MM.1S (cell line): ENCODE measurements at regions not wholly inside any gene's neighbourhood (a gene's known extent, or its start where the extent isn't known, plus 50 kb on each side); places are given as distances from the start of the nearest gene placed in this dataset.

Experiments used
- DNase-seq: peaks from one replicate; pipeline ENCODE4 v3.0.0-alpha.2; 2015
- H2AFZ ChIP-seq: fragments of 300-600 bp; sonication (generic); 2 replicates; pipeline ENCODE4 v1.6.0; 2016; ENCODE audit warnings: antibody characterized with exemption, low read length
- H3F3A ChIP-seq: fragments of 300-600 bp; sonication (generic); 2 replicates; pipeline ENCODE4 v1.6.1; 2016; ENCODE audit warnings: mild to moderate bottlenecking, antibody characterized with exemption, low read length, moderate library complexity, mixed read lengths; ENCODE audit not compliant: insufficient read depth
- H3K27ac ChIP-seq: fragments of 300-600 bp; sonication (generic); 2 replicates; pipeline ENCODE4 v1.5.1; 2016; ENCODE audit warnings: mild to moderate bottlenecking, low read length
- H3K27me3 ChIP-seq: fragments of 300-600 bp; sonication (generic); replicated peaks from 2 replicates; pipeline ENCODE4 v1.6.0; 2016; ENCODE audit warnings: low read length; ENCODE audit not compliant: insufficient read depth
- H3K36me3 ChIP-seq: fragments of 300-600 bp; sonication (generic); replicated peaks from 2 replicates; pipeline ENCODE4 v1.6.1; 2016; ENCODE audit warnings: mild to moderate bottlenecking, low read length, mixed read lengths; ENCODE audit not compliant: insufficient read depth
- H3K4me1 ChIP-seq: fragments of 300-600 bp; sonication (generic); 2 replicates; pipeline ENCODE4 v1.6.1; 2016; ENCODE audit warnings: low read length, mixed read lengths
- H3K4me2 ChIP-seq: fragments of 300-600 bp; sonication (generic); 2 replicates; pipeline ENCODE4 v1.6.0; 2016; ENCODE audit warnings: low read depth, low read length
- H3K4me3 ChIP-seq: fragments of 300-600 bp; sonication (generic); 2 replicates; pipeline ENCODE4 v1.5.1; 2016; ENCODE audit warnings: low read length, mixed read lengths
- H3K79me2 ChIP-seq: fragments of 300-600 bp; sonication (generic); 2 replicates; pipeline ENCODE4 v1.6.1; 2016; ENCODE audit warnings: mixed run types, low read length, mixed read lengths
- H3K9ac ChIP-seq: fragments of 300-600 bp; sonication (generic); 2 replicates; pipeline ENCODE4 v1.6.1; 2016; ENCODE audit warnings: low read length, mixed read lengths
- H3K9me2 ChIP-seq: fragments of 300-600 bp; sonication (generic); replicated peaks from 2 replicates; pipeline ENCODE4 v1.6.1; 2016; ENCODE audit warnings: mild to moderate bottlenecking, low read length, mixed read lengths; ENCODE audit not compliant: insufficient read depth
- H3K9me3 ChIP-seq: fragments of 300-600 bp; sonication (generic); replicated peaks from 2 replicates; pipeline ENCODE4 v1.6.1; 2016; ENCODE audit warnings: mild to moderate bottlenecking, low read length, mixed read lengths; ENCODE audit not compliant: insufficient read depth
- H4K20me1 ChIP-seq: fragments of 300-600 bp; sonication (generic); 2 replicates; pipeline ENCODE4 v1.6.1; 2016; ENCODE audit warnings: mild to moderate bottlenecking, low read length, moderate library complexity, mixed read lengths; ENCODE audit not compliant: insufficient read depth
- CTCF ChIP-seq: fragments of 300-600 bp; sonication (generic); IDR thresholded peaks from 2 replicates; pipeline ENCODE4 v1.5.1; 2016; ENCODE audit warnings: antibody characterized with exemption, low read length, mixed read lengths
- EZH2 ChIP-seq: fragments of 300-600 bp; sonication (generic); optimal IDR thresholded peaks from 2 replicates; pipeline ENCODE3; 2017; ENCODE audit warnings: low read depth, mild to moderate bottlenecking, antibody characterized with exemption, low read length, mixed read lengths
- EZH2phosphoT487 ChIP-seq: fragments of 300-600 bp; sonication (generic); IDR thresholded peaks from 2 replicates; pipeline ENCODE4 v1.6.1; 2018; ENCODE audit warnings: antibody characterized with exemption, low read length

GRCh38 chr10:128936392-128936791 is 530.6 kb upstream of the MGMT start:
- H3K27ac ChIP-seq: no peak overlapping the region
- no peak overlapping the region for H3K4me2 ChIP-seq
- H3K27me3 ChIP-seq: peaks cover 13% of the 10 kb centered on the region
- no peaks in the 10 kb centered on the region for H3K9me2 ChIP-seq
- no peak overlapping the region for H2AFZ ChIP-seq
- no peak for TF ChIP-seq CTCF
- TF ChIP-seq EZH2: no peak
- TF ChIP-seq EZH2phosphoT487: no peak
- H3K36me3 ChIP-seq: no peaks in the 10 kb centered on the region
- no peaks in the 10 kb centered on the region for H3K9me3 ChIP-seq
- no peaks in the 10 kb centered on the region for H4K20me1 ChIP-seq
- peaks cover 13% of the 10 kb centered on the region for H3K4me1 ChIP-seq
- H3K79me2 ChIP-seq: no peaks in the 10 kb centered on the region
- DNase-seq: no peak
- no peaks in the 10 kb centered on the region for H3F3A ChIP-seq
- H3K9ac ChIP-seq: no peak overlapping the region
- no peak overlapping the region for H3K4me3 ChIP-seq

- Histone ChIP-seq H3K9me2 (no peaks in the 10 kb centered on the region), H3K4me3 (no peak overlapping the region), H3K27ac (no peak overlapping the region), H3K4me2 (no peak overlapping the region), H2AFZ (no peak overlapping the region), H4K20me1 (no peaks in the 10 kb centered on the region), H3K27me3 (peaks cover 6% of the 10 kb centered on the region), H3K79me2 (no peaks in the 10 kb centered on the region), H3K9ac (no peak overlapping the region), H3K9me3 (no peaks in the 10 kb centered on the region), H3K36me3 (no peaks in the 10 kb centered on the region), H3K4me1 (peaks cover 13% of the 10 kb centered on the region), H3F3A (no peaks in the 10 kb centered on the region)
- no peak for DNase-seq
- TF ChIP-seq CTCF (no peak), EZH2phosphoT487 (no peak), EZH2 (no peak)
Measured at GRCh38 chr10:128938558-128938957, 528.5 kb upstream of the MGMT start.

- 0 out of 2 replicates have a peak, but pooled peaks cover under 1% of the 10 kb centered on the region for H3K4me1 ChIP-seq
- no peaks in the 10 kb centered on the region for H3K9me2 ChIP-seq
- no peaks in the 10 kb centered on the region for H4K20me1 ChIP-seq
- H3K4me3 ChIP-seq: no peak overlapping the region
- no peak for DNase-seq
- no peak overlapping the region for H2AFZ ChIP-seq
- no peaks in the 10 kb centered on the region; the same call in 1 of the 2 replicates for H3K27me3 ChIP-seq
- no peak overlapping the region for H3K27ac ChIP-seq
- H3K9ac ChIP-seq: no peak overlapping the region
- TF ChIP-seq CTCF: no peak
- TF ChIP-seq EZH2phosphoT487: no peak
- TF ChIP-seq EZH2: no peak
- H3K36me3 ChIP-seq: no peaks in the 10 kb centered on the region
- no peaks in the 10 kb centered on the region for H3F3A ChIP-seq
- no peaks in the 10 kb centered on the region for H3K9me3 ChIP-seq
- no peak overlapping the region for H3K4me2 ChIP-seq
- H3K79me2 ChIP-seq: no peaks in the 10 kb centered on the region
Measured at GRCh38 chr10:128940081-128940480, 527.0 kb upstream of the MGMT start.
